Fibroblast of upper back skin (primary cell): ENCODE measurements at regions not wholly inside any gene's neighbourhood (a gene's known extent, or its start where the extent isn't known, plus 50 kb on each side); places are given as distances from the start of the nearest gene placed in this dataset.

Experiments
- DNase-seq: peaks from one replicate; pipeline ENCODE4 v3.0.0-alpha.2; 2013

DNA sequence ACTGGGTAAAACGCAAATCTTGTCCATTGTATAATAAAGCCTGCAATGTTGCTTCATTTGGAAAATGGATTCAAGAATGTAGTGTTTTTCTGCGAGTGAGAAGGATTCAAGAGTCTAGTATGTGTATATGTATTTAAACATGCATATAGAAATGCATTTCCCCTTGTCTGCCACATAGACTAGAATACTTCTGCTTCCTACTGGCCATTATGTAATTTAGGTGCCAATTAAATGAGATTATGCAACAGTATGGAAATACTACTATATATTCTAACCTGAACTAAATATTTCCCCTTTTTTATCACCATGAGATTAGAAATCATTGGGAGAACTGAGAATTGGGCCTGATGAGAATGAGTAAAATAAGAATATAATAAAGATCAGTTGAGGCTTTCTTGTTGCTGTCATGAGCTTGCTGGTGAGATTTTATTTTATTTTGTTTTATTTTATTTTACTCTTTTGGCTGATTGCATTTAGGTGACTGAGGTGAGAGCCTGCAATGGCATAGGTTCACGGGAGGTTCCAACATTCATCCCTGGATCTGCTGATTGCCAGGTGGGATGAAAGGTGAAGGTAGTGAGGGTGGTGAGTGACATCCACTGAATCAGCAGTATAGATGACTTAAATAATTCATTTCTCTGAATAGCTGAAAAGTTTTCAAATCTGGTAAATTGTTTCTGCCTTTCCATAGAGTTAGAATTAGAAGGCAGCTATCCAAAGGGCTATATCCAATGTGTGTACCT, 95.6 kb upstream of the SLC4A4 start:
- no peak for DNase-seq

DNA sequence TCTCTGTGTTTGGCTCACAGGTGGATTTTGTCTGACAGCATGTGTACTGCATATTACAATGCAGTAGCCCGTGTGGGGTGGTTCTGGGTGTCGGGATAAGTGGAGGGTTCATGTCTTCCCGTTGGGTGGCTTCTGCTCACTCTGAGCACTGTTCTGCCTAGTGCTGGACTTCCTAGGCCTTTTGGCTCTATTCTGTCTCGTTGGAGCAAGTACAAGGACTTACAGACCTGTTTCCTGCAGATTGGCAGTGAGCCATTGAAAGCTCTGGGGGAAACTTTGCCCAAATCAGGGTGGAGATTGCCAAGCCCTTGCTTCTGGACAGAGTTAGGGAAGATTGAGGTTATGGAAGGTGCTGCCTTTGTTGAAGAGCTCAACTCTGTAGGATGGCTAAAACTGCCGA, 91.1 kb upstream of the SLC4A4 start:
- DNase-seq, result no peak

- DNase-seq, result peak; percentile 69
Measured at GRCh38 chr4:71251261-71251660, 87.6 kb upstream of the SLC4A4 start.

- no peak for DNase-seq
Measured at GRCh38 chr4:71253545-71253944, 85.3 kb upstream of the SLC4A4 start.

GRCh38 chr4:71254451-71255012, 84.3 kb upstream of the SLC4A4 start:
- no peak for DNase-seq

- DNase-seq, result no peak
Measured at GRCh38 chr4:71255976-71256375, 82.8 kb upstream of the SLC4A4 start.

- DNase-seq, result no peak
Measured at GRCh38 chr4:71257761-71258160, 81.1 kb upstream of the SLC4A4 start.

DNA sequence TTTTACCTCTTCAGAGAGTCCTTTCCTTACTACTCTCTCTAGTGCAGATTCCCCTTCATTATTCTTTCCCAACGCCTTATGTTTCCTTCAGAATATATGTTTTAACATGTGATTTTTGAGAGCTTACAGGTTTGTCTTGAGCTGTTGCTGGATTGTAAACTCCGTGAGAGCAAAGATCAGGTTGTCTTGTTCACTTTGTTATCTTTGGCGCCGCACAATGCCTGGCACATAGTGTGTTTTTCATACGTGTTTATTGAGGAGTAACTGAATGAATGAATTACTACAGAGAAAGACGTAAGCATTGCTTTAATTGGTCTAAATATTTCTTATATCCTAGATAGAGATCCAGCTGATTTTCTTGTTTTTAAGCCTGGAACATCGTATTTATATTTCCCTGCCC, 80.5 kb upstream of the SLC4A4 start:
- DNase-seq, result no peak

DNA sequence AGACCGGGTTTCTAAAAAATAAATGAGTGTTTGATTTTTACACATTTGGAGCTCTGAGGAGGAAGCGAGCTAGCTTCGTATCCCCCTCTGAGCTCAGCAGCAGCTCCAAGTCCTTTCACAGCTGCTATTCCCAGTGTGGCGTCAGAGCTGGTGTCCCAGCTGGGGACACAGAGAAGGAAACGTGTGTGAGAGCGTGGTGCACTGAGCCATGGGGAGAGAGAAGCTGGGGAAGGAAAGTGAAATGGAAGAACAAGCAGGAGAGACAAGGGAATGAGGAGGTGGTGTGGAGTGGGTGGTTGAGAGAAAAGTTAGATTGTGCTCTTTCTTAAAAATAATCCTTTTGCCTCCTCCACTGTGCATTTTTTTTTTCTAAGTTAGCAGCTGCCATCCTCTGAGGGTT, 79.5 kb upstream of the SLC4A4 start:
- no peak for DNase-seq

GRCh38 chr4:71259911-71260331, 78.9 kb upstream of the SLC4A4 start:
- peak; percentile 47 for DNase-seq

DNA sequence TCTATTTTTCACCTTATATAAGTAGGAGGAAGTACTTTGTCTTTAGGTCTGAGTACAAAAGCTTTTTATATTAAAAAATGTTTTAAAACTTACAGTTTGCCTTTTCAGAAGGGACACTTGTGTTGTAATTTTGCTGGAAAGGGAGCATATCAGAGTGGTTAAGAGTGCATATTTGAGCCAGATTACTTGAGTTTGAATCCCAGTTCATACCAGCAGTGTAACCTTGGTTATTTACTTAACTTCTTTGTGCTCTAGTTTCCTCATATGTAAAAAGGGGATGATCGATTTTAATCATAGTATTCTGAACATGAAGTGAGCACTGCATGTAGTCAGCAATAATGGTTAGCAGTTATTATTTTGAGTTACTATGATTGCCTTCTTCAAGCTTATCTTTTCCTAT, 78.3 kb upstream of the SLC4A4 start:
- DNase-seq, result no peak

- DNase-seq, result no peak
Measured at GRCh38 chr4:71261001-71261400, 77.8 kb upstream of the SLC4A4 start.

GRCh38 chr4:71261633-71262121, 77.1 kb upstream of the SLC4A4 start:
- DNase-seq, result no peak

- peak; percentile 82 for DNase-seq
Measured at GRCh38 chr4:71262161-71262560, 76.7 kb upstream of the SLC4A4 start.

- peak; percentile 88 for DNase-seq
Measured at GRCh38 chr4:71266090-71266794, 72.6 kb upstream of the SLC4A4 start.

DNA sequence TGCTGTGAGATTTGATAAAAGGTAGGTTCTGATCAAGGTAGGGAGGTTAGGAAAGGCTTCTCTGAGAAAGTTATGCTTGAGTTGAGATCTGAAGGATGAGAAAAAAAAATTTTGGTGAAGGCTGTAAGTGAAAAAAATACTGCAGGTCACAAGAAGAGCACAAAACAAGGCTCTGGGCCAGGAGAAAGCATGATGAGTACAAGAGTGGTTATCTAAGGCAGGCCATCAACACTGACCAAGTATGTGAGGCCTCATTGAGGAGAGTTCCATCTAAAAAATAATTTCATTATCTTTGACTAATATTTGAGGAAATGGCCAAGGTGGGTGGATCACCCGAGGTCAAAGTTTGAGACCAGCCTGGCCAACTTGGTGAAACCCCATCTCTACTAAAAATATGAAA, 71.6 kb upstream of the SLC4A4 start:
- no peak for DNase-seq

- DNase-seq, result peak; percentile 58
Measured at GRCh38 chr4:71268166-71268565, 70.7 kb upstream of the SLC4A4 start.

- DNase-seq, result no peak
Measured at GRCh38 chr4:71269233-71269632, 69.6 kb upstream of the SLC4A4 start.

- peak; percentile 62 for DNase-seq
Measured at GRCh38 chr4:71270901-71271300, 67.9 kb upstream of the SLC4A4 start.

GRCh38 chr4:71272976-71273375, 65.8 kb upstream of the SLC4A4 start:
- no peak for DNase-seq

- DNase-seq, result no peak
Measured at GRCh38 chr4:71275004-71275403, 63.8 kb upstream of the SLC4A4 start.

DNA sequence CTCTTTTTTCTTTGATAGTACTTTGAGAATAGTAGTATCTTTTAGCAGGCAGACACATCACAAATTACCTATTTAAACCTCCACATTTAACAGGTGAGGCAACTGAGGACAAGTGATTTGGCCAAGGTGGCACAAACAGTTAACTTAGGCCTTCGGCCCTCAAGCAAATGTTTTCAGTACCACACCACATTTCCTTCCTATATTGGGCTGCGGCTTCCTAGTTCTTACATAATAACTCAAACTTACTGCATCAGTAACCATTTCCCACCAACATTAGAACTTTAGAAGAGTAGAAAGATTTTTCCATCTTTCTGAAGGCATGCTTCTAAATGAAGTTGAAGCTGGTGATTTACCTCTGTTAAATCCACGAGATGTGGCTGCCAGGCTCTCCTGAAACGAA, 63.2 kb upstream of the SLC4A4 start:
- DNase-seq, result no peak

DNA sequence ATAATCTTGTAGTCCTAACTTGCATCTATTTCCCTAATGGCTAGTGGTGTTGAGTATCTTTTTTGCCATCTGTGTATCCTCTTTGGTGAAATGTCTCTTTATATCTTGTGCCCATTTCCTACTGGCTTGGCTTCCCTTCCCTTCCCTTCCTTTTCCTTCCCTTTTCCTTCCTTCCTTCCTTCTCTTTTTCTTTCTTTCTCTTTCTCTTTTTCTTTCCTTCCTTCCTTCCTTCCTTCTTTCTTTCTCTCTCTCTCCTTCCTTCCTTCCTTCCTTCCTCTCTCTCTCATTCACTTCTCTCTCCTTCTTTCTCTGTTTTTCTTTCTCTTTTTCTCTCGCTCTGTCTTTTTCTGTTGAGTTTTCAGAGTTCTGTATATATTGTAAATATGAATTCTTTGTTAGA, 61.5 kb upstream of the SLC4A4 start:
- DNase-seq, result no peak

GRCh38 chr4:71283642-71284257, 55.1 kb upstream of the SLC4A4 start:
- DNase-seq, result no peak
